ENCODE measurements at regions not wholly inside any gene's neighbourhood (a gene's known extent, or its start where the extent isn't known, plus 50 kb on each side); places are given as distances from the start of the nearest gene placed in this dataset.
"Not testable (repeated sequence)": the region's sequence is repeated elsewhere in the genome, so short reads cannot be mapped to it uniquely, and the experiment has no call there.

GRCh38 chr2:184186436-184186835 lies 411.9 kb upstream of the ZNF804A start:
- H3K27me3 Mint-ChIP-seq (ENCODE audit: insufficient read depth) = no peaks in the 10 kb centered on the region
- no peak overlapping the region for H3K27ac Mint-ChIP-seq
- intact Hi-C loops (cut with micrococcal nuclease) = no loop called here
- H3K36me3 Mint-ChIP-seq (ENCODE audit: low read depth) = no peaks in the 10 kb centered on the region
- no peaks in the 10 kb centered on the region for H3K4me1 Mint-ChIP-seq (ENCODE audit: low read depth)
- H3K9me3 Mint-ChIP-seq = peaks cover 13% of the 10 kb centered on the region
- DNase-seq (ENCODE audit: low spot score) = no peak
- no peak overlapping the region for H3K4me3 Mint-ChIP-seq

DNA sequence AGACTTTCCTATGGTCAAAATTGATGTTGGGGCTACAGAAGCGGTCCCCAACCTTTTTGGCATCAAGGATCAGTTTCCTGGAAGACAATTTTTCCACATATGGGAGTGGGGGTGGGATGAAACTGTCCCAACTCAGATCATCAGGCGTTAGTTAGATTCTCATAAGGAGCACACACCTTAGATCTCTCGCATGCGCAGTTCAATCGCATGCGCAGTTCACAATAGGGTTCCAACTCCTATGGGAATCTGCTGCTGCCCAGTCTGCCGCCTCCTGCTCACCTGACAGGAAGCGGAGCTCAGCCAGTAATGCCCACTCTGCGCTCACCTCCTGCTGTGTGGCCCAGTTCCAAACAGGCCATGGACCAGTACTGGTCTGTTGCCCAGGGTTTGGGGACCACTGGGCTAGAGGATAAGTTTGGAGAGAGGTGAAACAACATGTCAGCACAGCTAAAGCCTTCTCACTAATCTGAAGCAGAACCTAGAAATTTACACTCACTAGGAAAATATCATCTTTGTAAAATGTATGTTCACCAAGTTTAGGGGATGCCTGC lies 410.8 kb upstream of the ZNF804A start:
- Mint-ChIP-seq H3K27ac (no peak overlapping the region), H3K36me3 (ENCODE audit: low read depth) (no peaks in the 10 kb centered on the region), H3K27me3 (ENCODE audit: insufficient read depth) (no peaks in the 10 kb centered on the region), H3K9me3 (peaks cover 13% of the 10 kb centered on the region), H3K4me3 (no peak overlapping the region), H3K4me1 (ENCODE audit: low read depth) (no peaks in the 10 kb centered on the region)
- intact Hi-C loops (cut with micrococcal nuclease) = no loop called here
- DNase-seq (ENCODE audit: low spot score) = no peak

GRCh38 chr2:184190725-184191124 lies 407.6 kb upstream of the ZNF804A start:
- DNase-seq (ENCODE audit: low spot score) = no peak
- Mint-ChIP-seq H3K27ac (no peak overlapping the region), H3K4me1 (ENCODE audit: low read depth) (no peaks in the 10 kb centered on the region), H3K36me3 (ENCODE audit: low read depth) (no peaks in the 10 kb centered on the region), H3K9me3 (peaks cover 13% of the 10 kb centered on the region), H3K4me3 (no peak overlapping the region), H3K27me3 (ENCODE audit: insufficient read depth) (no peaks in the 10 kb centered on the region)
- intact Hi-C loops (cut with micrococcal nuclease) = no loop called here

DNA sequence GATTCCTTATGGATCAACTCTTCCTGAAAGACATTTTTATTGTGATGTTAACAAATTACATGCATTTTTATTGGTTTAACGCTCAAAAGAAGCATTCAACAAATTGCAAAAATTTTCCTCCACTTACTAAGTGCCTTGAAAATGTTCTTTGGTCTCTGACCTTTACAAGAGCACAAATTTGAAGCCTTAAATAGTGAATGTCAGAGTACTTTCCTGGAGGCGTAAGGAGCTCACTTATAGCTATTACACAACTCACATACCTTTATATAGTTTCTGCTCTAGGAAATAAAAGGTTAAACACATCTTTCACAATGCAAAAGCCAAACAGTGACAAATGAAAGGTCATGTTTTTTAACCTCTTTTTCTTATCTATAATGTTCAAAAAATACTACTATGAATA lies 405.7 kb upstream of the ZNF804A start:
- peaks cover 9% of the 10 kb centered on the region for H3K9me3 Mint-ChIP-seq
- H3K27ac Mint-ChIP-seq = no peak overlapping the region
- no peaks in the 10 kb centered on the region for H3K36me3 Mint-ChIP-seq (ENCODE audit: low read depth)
- intact Hi-C loops (cut with micrococcal nuclease) = no loop called here
- H3K4me1 Mint-ChIP-seq (ENCODE audit: low read depth) = no peaks in the 10 kb centered on the region
- H3K27me3 Mint-ChIP-seq (ENCODE audit: insufficient read depth) = no peaks in the 10 kb centered on the region
- no peak overlapping the region for H3K4me3 Mint-ChIP-seq
- no peak for DNase-seq (ENCODE audit: low spot score)

GRCh38 chr2:184197413-184197812 lies 400.9 kb upstream of the ZNF804A start:
- no peaks in the 10 kb centered on the region for H3K9me3 Mint-ChIP-seq
- no peak overlapping the region for H3K27ac Mint-ChIP-seq
- H3K27me3 Mint-ChIP-seq (ENCODE audit: insufficient read depth) = no peaks in the 10 kb centered on the region
- DNase-seq (ENCODE audit: low spot score) = no peak
- intact Hi-C loops (cut with micrococcal nuclease) = no loop called here
- H3K36me3 Mint-ChIP-seq (ENCODE audit: low read depth) = no peaks in the 10 kb centered on the region
- H3K4me1 Mint-ChIP-seq (ENCODE audit: low read depth) = no peaks in the 10 kb centered on the region
- H3K4me3 Mint-ChIP-seq = no peak overlapping the region

- H3K36me3 Mint-ChIP-seq (ENCODE audit: low read depth); intact Hi-C loops (cut with micrococcal nuclease); H3K9me3 Mint-ChIP-seq; H3K27ac Mint-ChIP-seq; H3K4me3 Mint-ChIP-seq; DNase-seq (ENCODE audit: low spot score); H3K4me1 Mint-ChIP-seq (ENCODE audit: low read depth); H3K27me3 Mint-ChIP-seq (ENCODE audit: insufficient read depth): not testable (repeated sequence)
Observed at GRCh38 chr2:184198791-184199190, 399.5 kb upstream of the ZNF804A start.

DNA sequence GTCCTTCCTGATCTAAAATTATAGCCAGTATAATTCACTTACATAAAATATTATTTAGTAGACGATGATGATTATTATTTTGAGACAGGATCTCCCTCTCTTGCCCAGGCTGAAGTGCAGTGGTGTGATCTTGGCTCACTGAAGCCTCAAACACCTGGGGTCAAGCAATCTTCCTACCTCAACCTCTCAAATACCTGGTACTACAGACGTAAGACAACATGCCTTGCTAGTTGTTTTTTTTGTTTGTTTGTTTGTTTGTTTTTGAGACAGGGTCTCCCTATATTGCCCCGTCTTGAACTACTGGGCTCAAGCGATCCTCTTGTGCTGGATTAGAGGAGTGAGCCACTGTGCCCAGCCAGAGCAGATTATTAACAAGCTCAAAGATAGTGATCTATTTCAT lies 399.1 kb upstream of the ZNF804A start:
- no peak for DNase-seq (ENCODE audit: low spot score)
- Mint-ChIP-seq H3K36me3 (ENCODE audit: low read depth) (no peaks in the 10 kb centered on the region), H3K4me1 (ENCODE audit: low read depth) (no peaks in the 10 kb centered on the region), H3K9me3 (no peaks in the 10 kb centered on the region), H3K4me3 (no peak overlapping the region), H3K27me3 (ENCODE audit: insufficient read depth) (no peaks in the 10 kb centered on the region), H3K27ac (no peak overlapping the region)
- intact Hi-C loops (cut with micrococcal nuclease) = no loop called here

DNA sequence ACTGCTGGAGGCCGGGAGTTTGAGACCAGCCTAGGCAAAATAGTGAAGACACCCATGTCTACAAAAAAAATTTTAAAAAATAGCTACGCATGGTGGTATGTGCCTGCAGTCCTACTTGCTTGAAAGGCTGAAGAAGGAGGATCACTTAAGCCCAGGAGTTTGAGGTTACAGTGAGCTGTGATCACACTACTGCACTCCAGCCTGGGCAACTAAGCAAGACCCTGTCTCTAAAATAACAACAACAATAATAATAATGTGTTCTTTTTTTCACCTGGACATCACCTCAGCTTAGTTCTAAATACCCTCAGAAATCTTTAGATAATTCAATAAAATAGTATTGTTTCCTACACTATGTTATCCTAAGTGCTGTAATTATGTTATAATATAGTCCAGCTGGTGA lies 397.1 kb upstream of the ZNF804A start:
- no peak for DNase-seq (ENCODE audit: low spot score)
- intact Hi-C loops (cut with micrococcal nuclease) = no loop called here
- no peaks in the 10 kb centered on the region for H3K4me1 Mint-ChIP-seq (ENCODE audit: low read depth)

GRCh38 chr2:184203661-184204060 lies 394.7 kb upstream of the ZNF804A start:
- intact Hi-C loops (cut with micrococcal nuclease) = no loop called here
- H3K27me3 Mint-ChIP-seq (ENCODE audit: insufficient read depth) = no peaks in the 10 kb centered on the region
- H3K4me1 Mint-ChIP-seq (ENCODE audit: low read depth) = no peaks in the 10 kb centered on the region
- H3K9me3 Mint-ChIP-seq = peaks cover 7% of the 10 kb centered on the region
- no peaks in the 10 kb centered on the region for H3K36me3 Mint-ChIP-seq (ENCODE audit: low read depth)
- H3K4me3 Mint-ChIP-seq = no peak overlapping the region
- DNase-seq (ENCODE audit: low spot score) = no peak
- H3K27ac Mint-ChIP-seq = no peak overlapping the region

More for the DNA sequence above, 397.1 kb upstream of the ZNF804A start:
- Mint-ChIP-seq H3K9me3 (peaks cover 7% of the 10 kb centered on the region), H3K27ac (no peak overlapping the region), H3K36me3 (ENCODE audit: low read depth) (no peaks in the 10 kb centered on the region), H3K27me3 (ENCODE audit: insufficient read depth) (no peaks in the 10 kb centered on the region), H3K4me3 (no peak overlapping the region)

DNA sequence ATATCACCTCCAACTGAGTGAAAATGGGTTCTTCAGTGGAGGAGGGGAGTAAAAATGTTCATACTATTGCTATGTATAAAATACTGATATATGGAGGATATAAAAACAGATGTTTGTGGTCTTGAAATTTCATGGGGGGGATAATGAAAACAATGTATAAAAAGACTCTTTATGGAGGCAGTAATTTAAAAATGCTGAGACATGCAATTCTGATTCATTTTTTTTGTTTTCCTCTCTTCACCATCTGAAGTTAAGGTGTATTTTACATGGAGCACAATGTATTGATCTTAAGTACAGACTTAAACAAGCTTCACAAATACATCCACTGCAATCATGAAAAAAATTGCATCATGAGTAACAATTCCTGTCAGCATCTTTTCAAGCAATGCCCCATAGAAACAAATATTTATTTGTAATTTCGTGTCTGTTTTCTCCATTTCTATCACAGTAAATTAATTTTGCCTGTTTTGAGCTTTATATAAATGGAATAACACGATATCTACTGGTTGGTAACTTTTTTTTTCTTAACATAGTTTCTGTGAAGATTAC lies 393.2 kb upstream of the ZNF804A start:
- H3K36me3 Mint-ChIP-seq (ENCODE audit: low read depth) = no peaks in the 10 kb centered on the region
- intact Hi-C loops (cut with micrococcal nuclease) = no loop called here

GRCh38 chr2:184206045-184206444 lies 392.3 kb upstream of the ZNF804A start:
- Mint-ChIP-seq H3K27me3 (ENCODE audit: insufficient read depth) (no peaks in the 10 kb centered on the region), H3K4me1 (ENCODE audit: low read depth) (no peaks in the 10 kb centered on the region), H3K4me3 (no peak overlapping the region), H3K27ac (no peak overlapping the region), H3K9me3 (peaks cover 7% of the 10 kb centered on the region), H3K36me3 (ENCODE audit: low read depth) (no peaks in the 10 kb centered on the region)
- DNase-seq (ENCODE audit: low spot score) = no peak
- intact Hi-C loops (cut with micrococcal nuclease) = no loop called here

More for the DNA sequence above, 393.2 kb upstream of the ZNF804A start:
- H3K27me3 Mint-ChIP-seq (ENCODE audit: insufficient read depth) = no peaks in the 10 kb centered on the region
- no peaks in the 10 kb centered on the region for H3K4me1 Mint-ChIP-seq (ENCODE audit: low read depth)
- H3K27ac Mint-ChIP-seq = no peak overlapping the region
- no peak for DNase-seq (ENCODE audit: low spot score)
- no peak overlapping the region for H3K4me3 Mint-ChIP-seq
- H3K9me3 Mint-ChIP-seq = peaks cover 7% of the 10 kb centered on the region

- Mint-ChIP-seq H3K4me1 (ENCODE audit: low read depth) (no peaks in the 10 kb centered on the region), H3K9me3 (peaks cover 7% of the 10 kb centered on the region), H3K27ac (no peak overlapping the region), H3K4me3 (no peak overlapping the region), H3K27me3 (ENCODE audit: insufficient read depth) (no peaks in the 10 kb centered on the region), H3K36me3 (ENCODE audit: low read depth) (no peaks in the 10 kb centered on the region)
- intact Hi-C loops (cut with micrococcal nuclease) = no loop called here
- no peak for DNase-seq (ENCODE audit: low spot score)
Observed at GRCh38 chr2:184210329-184210728, 388.0 kb upstream of the ZNF804A start.

- intact Hi-C loops (cut with micrococcal nuclease) = no loop called here
- no peak overlapping the region for H3K4me3 Mint-ChIP-seq
- no peak for DNase-seq (ENCODE audit: low spot score)
Observed at GRCh38 chr2:184215745-184216144, 382.6 kb upstream of the ZNF804A start.

GRCh38 chr2:184256611-184257010 lies 341.7 kb upstream of the ZNF804A start:
- Mint-ChIP-seq H3K4me3 (no peak overlapping the region), H3K27me3 (ENCODE audit: insufficient read depth) (no peaks in the 10 kb centered on the region), H3K36me3 (ENCODE audit: low read depth) (no peaks in the 10 kb centered on the region), H3K9me3 (no peaks in the 10 kb centered on the region), H3K27ac (no peak overlapping the region), H3K4me1 (ENCODE audit: low read depth) (no peaks in the 10 kb centered on the region)
- intact Hi-C loops (cut with micrococcal nuclease) = no loop called here
- no peak for DNase-seq (ENCODE audit: low spot score)

More at GRCh38 chr2:184215745-184216144, 382.6 kb upstream of the ZNF804A start:
- Mint-ChIP-seq H3K36me3 (ENCODE audit: low read depth) (no peaks in the 10 kb centered on the region), H3K27ac (no peak overlapping the region), H3K27me3 (ENCODE audit: insufficient read depth) (no peaks in the 10 kb centered on the region), H3K4me1 (ENCODE audit: low read depth) (no peaks in the 10 kb centered on the region), H3K9me3 (peaks cover 26% of the 10 kb centered on the region)
